ENCODE measurements at regions not wholly inside any gene's neighbourhood (a gene's known extent, or its start where the extent isn't known, plus 50 kb on each side); places are given as distances from the start of the nearest gene placed in this dataset.
"Not testable (repeated sequence)": the region's sequence is repeated elsewhere in the genome, so short reads cannot be mapped to it uniquely, and the experiment has no call there.

- TF ChIP-seq CTCF (IDR thresholded peaks at IDR 0.05; ENCODE audit: low read depth, low read length, poor library complexity, severe bottlenecking); EZH2phosphoT487 (IDR thresholded peaks at IDR 0.05; ENCODE audit: borderline replicate concordance, low read length): not testable (repeated sequence)
Measured at GRCh38 chrX:13375596-13375995, 55.7 kb upstream of the ATXN3L start.
